ENCODE measurements at regions not wholly inside any gene's neighbourhood (a gene's known extent, or its start where the extent isn't known, plus 50 kb on each side); places are given as distances from the start of the nearest gene placed in this dataset.

DNA sequence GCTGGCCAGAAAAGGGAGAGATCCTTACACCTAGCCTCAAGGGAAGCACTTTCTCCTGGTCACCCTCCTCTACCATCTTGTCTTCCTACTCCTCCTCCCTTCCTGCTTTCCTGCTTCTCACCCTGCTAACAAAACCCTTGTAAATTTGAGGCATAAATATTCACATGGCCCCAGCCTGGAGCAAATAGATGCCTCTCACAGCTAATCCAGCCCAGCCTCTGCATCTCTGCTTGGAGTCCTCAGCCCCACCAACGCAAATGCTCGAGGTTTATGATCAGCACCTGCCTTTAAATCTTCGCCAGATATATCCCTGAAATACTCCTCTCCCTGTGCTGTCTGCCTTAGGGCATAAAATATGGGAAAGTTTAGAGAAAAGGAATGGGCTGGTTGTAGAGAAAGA is 205.2 kb upstream of the CDH5 start:
- Histone ChIP-seq H2AFZ (ENCODE audit: low read length) (no peak overlapping the region), H3K4me1 (ENCODE audit: low read length) (no peaks in the 10 kb centered on the region), H3K79me2 (ENCODE audit: low read length) (no peaks in the 10 kb centered on the region), H3K27ac (ENCODE audit: low read length) (no peak overlapping the region), H3K4me2 (ENCODE audit: low read depth, low read length, poor library complexity, severe bottlenecking) (no peak overlapping the region), H4K20me1 (ENCODE audit: insufficient read depth, low read depth, low read length) (no peaks in the 10 kb centered on the region), H3K9ac (ENCODE audit: low read length) (no peak overlapping the region), H3K4me3 (ENCODE audit: low read length) (no peak overlapping the region), H3K27me3 (ENCODE audit: low read length) (no peaks in the 10 kb centered on the region; the same call in 1 of the 2 replicates), H3K36me3 (ENCODE audit: insufficient read depth, low read length) (no peaks in the 10 kb centered on the region), H3K9me3 (ENCODE audit: low read length) (no peaks in the 10 kb centered on the region), H3K9me2 (replicated peaks; ENCODE audit: insufficient read depth, low read length) (no peaks in the 10 kb centered on the region)
- DNase-seq: no peak

DNA sequence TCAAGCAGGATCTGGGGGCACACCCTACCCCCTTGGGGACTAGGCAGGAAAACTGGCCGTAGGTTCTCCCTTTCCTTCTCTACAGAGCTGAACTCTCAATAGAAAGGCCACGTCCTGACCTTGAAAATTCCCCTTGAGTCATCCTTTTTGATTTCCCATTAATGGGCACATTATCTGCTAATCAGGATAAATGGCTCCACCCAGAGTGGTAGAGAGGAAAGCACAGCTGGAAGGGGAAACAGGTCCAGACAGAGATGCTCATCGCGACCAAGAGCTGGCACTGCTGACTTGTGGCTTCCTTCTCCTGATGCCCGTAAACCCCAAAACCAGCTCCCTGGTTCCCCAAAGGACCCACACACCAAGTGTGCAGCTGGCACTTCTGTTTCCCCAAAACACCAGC is 206.5 kb upstream of the CDH5 start:
- Histone ChIP-seq H3K9ac (ENCODE audit: low read length) (no peak overlapping the region), H3K4me3 (ENCODE audit: low read length) (no peak overlapping the region), H3K9me2 (replicated peaks; ENCODE audit: insufficient read depth, low read length) (no peaks in the 10 kb centered on the region), H4K20me1 (ENCODE audit: insufficient read depth, low read depth, low read length) (no peaks in the 10 kb centered on the region), H3K27me3 (ENCODE audit: low read length) (no peaks in the 10 kb centered on the region; the same call in 1 of the 2 replicates), H3K4me1 (ENCODE audit: low read length) (no peaks in the 10 kb centered on the region), H3K36me3 (ENCODE audit: insufficient read depth, low read length) (no peaks in the 10 kb centered on the region), H3K27ac (ENCODE audit: low read length) (no peak overlapping the region), H3K9me3 (ENCODE audit: low read length) (no peaks in the 10 kb centered on the region), H3K79me2 (ENCODE audit: low read length) (no peaks in the 10 kb centered on the region), H2AFZ (ENCODE audit: low read length) (no peak overlapping the region), H3K4me2 (ENCODE audit: low read depth, low read length, poor library complexity, severe bottlenecking) (no peak overlapping the region)
- no peak for DNase-seq

DNA sequence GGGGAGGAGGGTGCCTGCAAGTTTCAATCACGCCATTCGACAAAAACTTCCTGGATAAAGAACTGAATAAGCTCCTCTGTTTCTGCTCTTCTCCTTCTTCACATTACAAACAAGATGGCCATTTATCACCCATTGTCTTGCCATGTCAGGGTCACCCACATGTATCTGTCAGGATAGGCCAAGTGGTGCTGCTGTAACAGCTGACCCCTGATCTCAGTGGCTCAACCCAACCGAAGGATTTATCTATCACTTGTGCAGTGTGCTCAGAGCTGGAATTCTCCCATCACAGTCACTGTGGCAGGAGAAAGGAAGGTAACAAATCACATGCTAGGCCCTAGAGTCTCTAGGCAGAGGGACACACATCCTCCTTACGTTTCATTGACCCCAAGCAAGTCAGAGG is 210.0 kb upstream of the CDH5 start:
- no peak overlapping the region for H3K27ac ChIP-seq (ENCODE audit: low read length)
- H3K9me3 ChIP-seq (ENCODE audit: low read length): no peaks in the 10 kb centered on the region
- no peak overlapping the region for H3K4me3 ChIP-seq (ENCODE audit: low read length)
- no peaks in the 10 kb centered on the region for H3K9me2 ChIP-seq (replicated peaks; ENCODE audit: insufficient read depth, low read length)
- H3K4me1 ChIP-seq (ENCODE audit: low read length): no peaks in the 10 kb centered on the region
- no peaks in the 10 kb centered on the region for H3K79me2 ChIP-seq (ENCODE audit: low read length)
- H3K36me3 ChIP-seq (ENCODE audit: insufficient read depth, low read length): no peaks in the 10 kb centered on the region
- H3K27me3 ChIP-seq (ENCODE audit: low read length): no peaks in the 10 kb centered on the region
- no peak overlapping the region for H3K9ac ChIP-seq (ENCODE audit: low read length)
- no peak for DNase-seq
- no peak overlapping the region for H2AFZ ChIP-seq (ENCODE audit: low read length)
- no peaks in the 10 kb centered on the region for H4K20me1 ChIP-seq (ENCODE audit: insufficient read depth, low read depth, low read length)
- no peak overlapping the region for H3K4me2 ChIP-seq (ENCODE audit: low read depth, low read length, poor library complexity, severe bottlenecking)

DNA sequence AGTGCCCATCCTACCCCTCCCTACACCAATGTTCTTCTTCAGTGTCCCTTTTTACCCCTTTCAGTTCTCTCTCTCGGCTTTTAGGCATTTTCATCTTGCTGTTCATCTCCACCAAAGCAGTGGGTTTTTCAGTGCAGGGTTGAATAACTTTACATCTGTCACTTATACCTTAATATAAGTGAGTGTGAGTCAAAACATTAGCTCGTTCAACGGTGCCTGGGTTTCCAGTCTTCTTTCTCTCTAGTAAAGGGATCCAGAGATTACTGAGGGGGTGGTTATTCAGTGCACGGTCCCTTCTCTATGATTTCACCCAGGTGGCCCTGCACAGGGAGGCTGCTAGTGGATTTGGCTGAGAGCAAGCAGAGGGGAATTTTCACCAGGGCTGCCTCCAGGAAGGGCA is 210.6 kb upstream of the CDH5 start:
- DNase-seq: no peak

DNA sequence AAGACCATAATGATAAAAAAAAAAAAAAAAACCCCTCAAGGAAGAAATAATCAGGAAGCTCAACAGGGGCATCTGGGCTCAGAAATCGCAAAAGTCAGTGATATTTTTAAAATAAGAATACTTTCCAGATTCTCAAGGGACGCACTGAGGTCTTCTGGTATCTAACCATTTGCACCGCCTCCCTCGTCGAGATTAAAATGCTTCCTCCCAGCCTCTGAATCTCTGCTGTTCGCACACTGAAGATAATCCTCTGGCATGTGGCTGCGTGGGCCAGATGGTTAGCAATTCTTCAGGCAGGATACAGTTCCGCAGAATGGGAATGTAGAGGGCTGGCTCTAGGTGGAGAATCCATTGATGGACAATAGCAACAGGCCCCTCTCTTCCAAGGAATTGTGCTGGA is 211.7 kb upstream of the CDH5 start:
- no peaks in the 10 kb centered on the region for H3K9me2 ChIP-seq (replicated peaks; ENCODE audit: insufficient read depth, low read length)

More for the DNA sequence above, 210.6 kb upstream of the CDH5 start:
- no peaks in the 10 kb centered on the region for H3K79me2 ChIP-seq (ENCODE audit: low read length)
- H3K4me3 ChIP-seq (ENCODE audit: low read length): no peak overlapping the region
- no peaks in the 10 kb centered on the region for H3K9me3 ChIP-seq (ENCODE audit: low read length)
- no peaks in the 10 kb centered on the region for H3K27me3 ChIP-seq (ENCODE audit: low read length)
- no peak overlapping the region for H3K27ac ChIP-seq (ENCODE audit: low read length)
- H2AFZ ChIP-seq (ENCODE audit: low read length): no peak overlapping the region
- no peak overlapping the region for H3K9ac ChIP-seq (ENCODE audit: low read length)
- H3K36me3 ChIP-seq (ENCODE audit: insufficient read depth, low read length): no peaks in the 10 kb centered on the region
- no peak overlapping the region for H3K4me2 ChIP-seq (ENCODE audit: low read depth, low read length, poor library complexity, severe bottlenecking)
- H3K9me2 ChIP-seq (replicated peaks; ENCODE audit: insufficient read depth, low read length): no peaks in the 10 kb centered on the region
- no peaks in the 10 kb centered on the region for H4K20me1 ChIP-seq (ENCODE audit: insufficient read depth, low read depth, low read length)
- no peaks in the 10 kb centered on the region for H3K4me1 ChIP-seq (ENCODE audit: low read length)

DNA sequence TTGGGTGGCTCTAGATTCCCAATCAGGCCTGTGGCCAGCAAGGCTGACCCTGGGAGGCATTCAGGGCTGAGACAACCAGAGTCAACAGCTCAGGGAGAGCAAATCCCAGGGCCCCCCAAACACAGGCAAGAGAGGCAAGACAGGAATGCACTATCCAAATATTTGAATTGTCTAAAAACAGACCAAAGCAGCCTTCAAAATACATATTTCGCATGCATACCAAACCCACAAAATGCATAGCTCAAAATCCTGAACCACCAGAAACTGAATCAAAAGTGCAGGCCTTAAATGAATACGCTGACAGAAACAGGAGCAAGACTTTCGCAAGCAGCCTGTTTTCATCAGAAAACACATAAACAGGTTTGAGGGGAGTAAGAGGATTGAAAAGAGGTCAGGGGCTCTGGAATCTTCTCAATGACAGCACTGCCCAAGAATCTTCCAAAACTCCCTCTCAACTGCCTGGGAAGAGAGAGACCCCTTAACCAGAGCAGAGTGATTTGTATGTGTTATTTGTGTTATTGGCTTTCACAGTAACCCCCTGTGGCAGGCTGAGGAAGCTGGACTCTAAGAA is 213.6 kb upstream of the CDH5 start:
- H3K9ac ChIP-seq (ENCODE audit: low read length): no peak overlapping the region
- no peaks in the 10 kb centered on the region for H3K36me3 ChIP-seq (ENCODE audit: insufficient read depth, low read length)
- H2AFZ ChIP-seq (ENCODE audit: low read length): no peak overlapping the region
- H3K27me3 ChIP-seq (ENCODE audit: low read length): no peaks in the 10 kb centered on the region
- no peaks in the 10 kb centered on the region for H3K79me2 ChIP-seq (ENCODE audit: low read length)
- no peak overlapping the region for H3K4me2 ChIP-seq (ENCODE audit: low read depth, low read length, poor library complexity, severe bottlenecking)
- no peaks in the 10 kb centered on the region for H3K9me3 ChIP-seq (ENCODE audit: low read length)
- H4K20me1 ChIP-seq (ENCODE audit: insufficient read depth, low read depth, low read length): no peaks in the 10 kb centered on the region
- H3K9me2 ChIP-seq (replicated peaks; ENCODE audit: insufficient read depth, low read length): no peaks in the 10 kb centered on the region
- DNase-seq: no peak
- H3K27ac ChIP-seq (ENCODE audit: low read length): no peak overlapping the region
- H3K4me1 ChIP-seq (ENCODE audit: low read length): no peaks in the 10 kb centered on the region
- H3K4me3 ChIP-seq (ENCODE audit: low read length): no peak overlapping the region

More for the DNA sequence above, 211.7 kb upstream of the CDH5 start:
- no peaks in the 10 kb centered on the region for H3K4me1 ChIP-seq (ENCODE audit: low read length)
- no peaks in the 10 kb centered on the region for H3K27me3 ChIP-seq (ENCODE audit: low read length)
- no peaks in the 10 kb centered on the region for H3K36me3 ChIP-seq (ENCODE audit: insufficient read depth, low read length)
- H3K9me3 ChIP-seq (ENCODE audit: low read length): no peaks in the 10 kb centered on the region
- no peak overlapping the region for H3K4me3 ChIP-seq (ENCODE audit: low read length)
- no peak overlapping the region for H3K27ac ChIP-seq (ENCODE audit: low read length)
- H4K20me1 ChIP-seq (ENCODE audit: insufficient read depth, low read depth, low read length): no peaks in the 10 kb centered on the region
- H3K4me2 ChIP-seq (ENCODE audit: low read depth, low read length, poor library complexity, severe bottlenecking): no peak overlapping the region
- no peak overlapping the region for H2AFZ ChIP-seq (ENCODE audit: low read length)
- H3K79me2 ChIP-seq (ENCODE audit: low read length): no peaks in the 10 kb centered on the region
- H3K9ac ChIP-seq (ENCODE audit: low read length): no peak overlapping the region
- no peak for DNase-seq

DNA sequence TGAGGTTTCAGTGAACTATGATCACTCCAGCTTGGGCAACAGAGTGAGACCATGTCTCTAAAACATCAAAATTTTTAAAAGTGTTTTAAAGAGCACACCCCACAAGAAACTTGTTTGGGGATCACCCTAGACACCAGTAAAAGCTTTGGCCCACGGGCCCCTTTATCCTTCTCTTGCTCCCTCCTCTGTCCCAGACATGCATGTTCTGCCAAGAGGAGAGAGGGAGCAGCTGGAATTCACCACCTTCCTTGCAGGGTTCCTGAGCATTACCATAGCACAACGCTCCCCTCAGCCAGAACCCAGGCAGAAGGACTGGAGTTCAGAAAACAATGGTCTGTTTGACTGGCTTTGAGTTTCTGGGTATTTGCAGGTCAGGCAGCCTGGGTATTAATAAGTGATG is 214.3 kb upstream of the CDH5 start:
- no peaks in the 10 kb centered on the region for H3K9me2 ChIP-seq (replicated peaks; ENCODE audit: insufficient read depth, low read length)
- DNase-seq: no peak
- no peaks in the 10 kb centered on the region for H3K4me1 ChIP-seq (ENCODE audit: low read length)
- no peak overlapping the region for H2AFZ ChIP-seq (ENCODE audit: low read length)
- H3K27ac ChIP-seq (ENCODE audit: low read length): no peak overlapping the region
- no peaks in the 10 kb centered on the region for H3K36me3 ChIP-seq (ENCODE audit: insufficient read depth, low read length)
- H3K4me2 ChIP-seq (ENCODE audit: low read depth, low read length, poor library complexity, severe bottlenecking): no peak overlapping the region
- H3K27me3 ChIP-seq (ENCODE audit: low read length): no peaks in the 10 kb centered on the region
- no peak overlapping the region for H3K9ac ChIP-seq (ENCODE audit: low read length)
- no peaks in the 10 kb centered on the region for H4K20me1 ChIP-seq (ENCODE audit: insufficient read depth, low read depth, low read length)
- no peak overlapping the region for H3K4me3 ChIP-seq (ENCODE audit: low read length)
- no peaks in the 10 kb centered on the region for H3K79me2 ChIP-seq (ENCODE audit: low read length)
- no peaks in the 10 kb centered on the region for H3K9me3 ChIP-seq (ENCODE audit: low read length)

DNA sequence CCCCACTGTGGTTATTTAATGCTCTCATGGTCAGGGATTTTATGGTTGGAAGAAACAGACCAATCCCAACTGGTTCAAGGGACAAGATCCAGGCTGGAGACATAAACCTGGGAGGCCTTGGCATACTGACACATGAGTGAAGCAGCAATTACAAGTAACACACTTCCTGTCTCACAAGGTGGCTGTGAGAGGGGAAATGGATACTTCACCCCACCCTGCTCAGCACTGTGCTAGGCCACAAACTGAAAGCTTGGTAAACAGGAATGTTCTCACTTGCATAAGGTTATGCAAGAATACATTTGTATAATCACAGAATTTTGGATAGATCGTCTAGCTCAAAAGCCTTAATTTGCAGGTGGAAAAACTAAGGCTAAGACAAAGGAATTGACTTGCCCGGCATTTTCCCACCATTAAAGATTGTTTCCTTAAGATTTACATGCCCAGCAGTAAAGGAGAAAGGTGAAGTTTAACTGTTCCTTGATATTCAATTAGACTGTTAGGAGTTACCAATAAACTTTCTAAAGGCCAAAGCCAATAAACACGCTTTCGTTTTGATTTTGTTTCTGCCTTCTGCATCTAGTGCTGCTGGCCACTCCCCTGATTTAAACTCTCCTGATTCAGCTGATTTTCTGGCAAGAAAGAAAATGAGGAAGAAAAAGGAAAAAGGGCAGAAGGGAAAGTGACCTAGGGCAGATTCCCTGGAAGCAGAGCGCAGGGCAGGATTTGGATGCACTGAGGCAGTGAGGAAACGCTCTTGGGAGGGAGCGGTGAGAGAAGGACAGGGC is 215.6 kb upstream of the CDH5 start:
- H3K27ac ChIP-seq (ENCODE audit: low read length): no peak overlapping the region
- DNase-seq: no peak
- H2AFZ ChIP-seq (ENCODE audit: low read length): no peak overlapping the region

More for the DNA sequence above, 215.6 kb upstream of the CDH5 start:
- H3K4me1 ChIP-seq (ENCODE audit: low read length): no peaks in the 10 kb centered on the region
- H3K36me3 ChIP-seq (ENCODE audit: insufficient read depth, low read length): no peaks in the 10 kb centered on the region
- H3K27me3 ChIP-seq (ENCODE audit: low read length): no peaks in the 10 kb centered on the region
- no peak overlapping the region for H3K4me2 ChIP-seq (ENCODE audit: low read depth, low read length, poor library complexity, severe bottlenecking)
- no peaks in the 10 kb centered on the region for H3K9me2 ChIP-seq (replicated peaks; ENCODE audit: insufficient read depth, low read length)
- H3K79me2 ChIP-seq (ENCODE audit: low read length): no peaks in the 10 kb centered on the region
- H3K9ac ChIP-seq (ENCODE audit: low read length): no peak overlapping the region
- H4K20me1 ChIP-seq (ENCODE audit: insufficient read depth, low read depth, low read length): no peaks in the 10 kb centered on the region
- no peaks in the 10 kb centered on the region for H3K9me3 ChIP-seq (ENCODE audit: low read length)
- no peak overlapping the region for H3K4me3 ChIP-seq (ENCODE audit: low read length)

Measured in Karpas-422 (cell line).